ENCODE measurements at regions not wholly inside any gene's neighbourhood (a gene's known extent, or its start where the extent isn't known, plus 50 kb on each side); places are given as distances from the start of the nearest gene placed in this dataset.

DNA sequence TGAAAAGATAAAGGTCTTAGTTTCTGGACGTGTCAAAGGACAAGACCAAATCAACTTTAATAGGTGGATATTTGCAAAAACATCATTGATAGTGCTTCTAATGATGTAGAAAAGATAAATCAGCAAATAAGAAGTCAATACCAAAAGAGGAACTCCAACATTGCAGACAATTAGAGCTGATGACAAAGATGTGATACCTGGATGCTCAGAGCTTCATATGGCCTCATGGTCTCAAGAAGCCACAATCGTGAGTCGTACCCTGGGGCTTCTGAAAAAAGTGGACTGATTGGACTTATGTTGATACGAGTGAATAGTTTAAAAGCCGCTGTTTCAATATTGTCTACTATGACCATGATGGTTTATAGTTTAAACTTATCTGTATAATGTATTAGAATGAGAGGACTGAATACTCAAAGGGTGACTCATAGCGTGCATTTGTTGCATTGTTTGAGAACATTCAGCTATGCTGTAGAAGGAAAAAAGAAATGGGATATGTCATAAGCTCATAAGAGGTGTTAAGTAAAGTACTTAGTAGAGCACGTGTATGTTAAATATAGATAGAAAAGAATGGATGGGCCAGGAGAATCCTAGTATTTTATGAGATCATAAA is 54.6 kb upstream of the RIPOR2 start:
- TF ChIP-seq CTCF (conservative IDR thresholded peaks at IDR 0.05 in 1 of 2, IDR thresholded peaks at IDR 0.05 in 1 of 2; ENCODE audit: low read depth in 1 of 2, low read length in 2 of 2): no peak
- no peak for TF ChIP-seq EZH2 (IDR thresholded peaks at IDR 0.05; ENCODE audit: low read length, missing control alignments)

Measured in fibroblast of lung (primary cell).